GM19397 (cell line): ENCODE measurements at regions not wholly inside any gene's neighbourhood (a gene's known extent, or its start where the extent isn't known, plus 50 kb on each side); places are given as distances from the start of the nearest gene placed in this dataset.

Experiments used
- ATAC-seq: cut with Tn5 transposase; IDR thresholded peaks from one replicate; pipeline ENCODE4 v1.9.1; 2021; ENCODE audit warnings: mild to moderate bottlenecking, moderate library complexity; ENCODE audit not compliant: unreplicated experiment

DNA sequence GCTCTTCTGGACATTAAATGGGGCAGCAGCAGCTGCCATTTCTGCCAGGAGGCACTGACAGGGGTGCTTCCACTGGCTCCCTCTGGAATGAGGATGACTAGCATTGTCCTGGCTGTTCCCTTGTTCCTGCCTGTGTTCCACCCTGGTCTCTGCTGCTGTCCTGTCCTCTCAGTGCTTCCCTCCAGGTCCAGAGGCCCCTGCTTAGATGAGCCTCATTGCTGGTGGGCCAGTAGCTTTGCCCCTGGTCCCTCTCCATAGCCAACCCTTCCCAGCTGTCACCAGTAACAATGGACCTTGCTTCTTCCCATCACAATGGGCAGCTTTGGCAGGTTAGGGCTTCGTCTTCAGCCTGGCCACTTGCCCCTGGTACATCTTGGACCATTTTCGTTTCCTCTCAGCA, 561.1 kb downstream of the TCERG1L start:
- ATAC-seq, result no peak

DNA sequence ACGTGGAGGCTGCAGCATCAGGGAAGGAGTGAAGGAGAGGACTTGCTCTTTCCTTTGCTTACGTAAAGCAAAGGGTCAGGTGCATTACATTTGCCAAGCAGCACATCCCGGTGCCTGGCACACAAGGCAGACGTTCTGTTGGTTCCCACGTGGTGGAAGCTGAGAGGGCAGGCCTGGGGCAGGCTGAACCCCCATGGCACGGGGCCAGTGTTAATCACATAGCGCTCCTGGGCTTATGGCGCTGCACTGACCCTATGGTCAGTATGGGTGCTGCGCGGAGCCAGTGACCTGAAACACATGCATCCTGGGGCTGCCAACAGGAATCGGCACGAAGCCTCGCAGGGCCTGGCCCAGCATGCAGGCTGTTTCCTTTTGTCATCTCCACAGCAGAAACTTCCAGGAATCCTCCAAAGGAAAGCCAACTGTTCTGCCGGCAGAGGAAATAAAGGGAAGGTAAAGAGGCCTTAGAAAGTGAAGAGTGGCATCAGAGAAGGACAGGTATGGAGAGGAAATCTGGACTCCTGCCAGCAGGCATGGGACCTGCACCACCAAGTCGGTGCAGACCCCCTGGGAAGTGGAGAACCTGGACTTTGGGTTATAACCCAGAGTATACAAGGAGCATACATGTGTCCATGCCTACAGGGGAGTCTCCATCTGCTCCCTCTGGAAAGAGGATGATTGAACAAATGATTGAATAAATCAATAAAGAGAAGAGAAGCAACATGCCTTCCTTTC, 560.2 kb downstream of the TCERG1L start:
- ATAC-seq, result no peak

GRCh38 chr10:130751851-130752250, 559.7 kb downstream of the TCERG1L start:
- no peak for ATAC-seq

- no peak for ATAC-seq
Observed at GRCh38 chr10:130756651-130757050, 554.9 kb downstream of the TCERG1L start.

- ATAC-seq, result no peak
Observed at GRCh38 chr10:130757271-130757670, 554.2 kb downstream of the TCERG1L start.

DNA sequence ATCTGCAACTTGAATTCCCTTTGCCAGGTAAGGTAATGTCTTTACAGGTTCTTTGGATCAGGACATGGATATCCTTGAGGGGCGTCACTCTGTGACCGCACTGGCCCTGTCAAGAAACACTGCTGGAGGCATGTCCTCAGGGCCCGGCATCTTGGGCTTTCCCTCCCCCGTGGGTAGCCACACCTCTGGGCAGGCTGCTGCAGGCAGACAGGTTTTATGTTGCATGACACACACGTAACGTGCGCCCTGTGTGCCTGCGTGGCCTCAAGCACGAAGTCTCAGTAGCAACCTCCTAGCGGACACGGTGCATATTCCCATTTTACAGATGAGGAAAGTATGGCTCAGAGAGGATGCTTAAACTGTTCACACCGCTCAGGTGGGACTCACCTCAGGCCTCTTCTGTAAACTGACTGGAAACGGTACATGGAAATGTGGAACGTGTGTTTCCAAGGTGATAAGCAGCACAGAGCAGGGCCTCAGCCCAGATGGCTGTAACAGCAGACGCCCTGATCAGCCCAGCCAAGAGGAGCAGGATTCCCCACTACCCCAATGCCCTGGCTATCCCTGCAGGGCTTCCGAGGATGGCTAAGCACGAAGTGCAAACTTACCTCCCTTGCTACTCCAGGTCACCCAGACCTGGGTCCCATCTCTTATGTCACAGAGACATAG, 553.6 kb downstream of the TCERG1L start:
- no peak for ATAC-seq

GRCh38 chr10:130758529-130758928, 553.0 kb downstream of the TCERG1L start:
- no peak for ATAC-seq

DNA sequence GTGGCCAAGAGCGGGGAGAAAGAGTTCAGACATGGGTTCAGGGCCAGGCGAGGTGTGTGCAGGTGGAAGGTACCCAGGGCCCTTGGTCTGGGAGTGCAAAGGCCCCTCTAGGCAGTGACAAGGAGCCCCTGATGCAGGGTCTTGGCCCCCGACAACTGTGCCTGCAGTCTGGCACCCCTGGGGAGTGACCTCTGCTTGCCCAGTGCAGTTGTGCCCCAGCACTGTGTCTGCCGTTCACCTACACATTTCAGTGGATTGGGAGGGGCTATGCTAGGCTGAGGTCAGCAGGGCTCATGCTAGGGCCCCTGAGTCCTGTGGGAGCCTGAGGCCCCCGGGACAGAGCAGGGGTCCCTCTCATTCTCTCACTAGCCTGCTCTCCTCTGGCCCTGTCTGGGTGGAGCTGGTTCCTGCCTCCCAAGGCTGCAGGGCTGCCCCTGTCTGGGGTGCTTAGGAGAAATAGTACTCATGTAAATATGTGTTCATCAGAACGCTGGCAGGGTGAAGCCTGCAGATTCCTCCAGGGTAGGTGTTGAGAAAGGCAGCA, 550.4 kb downstream of the TCERG1L start:
- no peak for ATAC-seq

DNA sequence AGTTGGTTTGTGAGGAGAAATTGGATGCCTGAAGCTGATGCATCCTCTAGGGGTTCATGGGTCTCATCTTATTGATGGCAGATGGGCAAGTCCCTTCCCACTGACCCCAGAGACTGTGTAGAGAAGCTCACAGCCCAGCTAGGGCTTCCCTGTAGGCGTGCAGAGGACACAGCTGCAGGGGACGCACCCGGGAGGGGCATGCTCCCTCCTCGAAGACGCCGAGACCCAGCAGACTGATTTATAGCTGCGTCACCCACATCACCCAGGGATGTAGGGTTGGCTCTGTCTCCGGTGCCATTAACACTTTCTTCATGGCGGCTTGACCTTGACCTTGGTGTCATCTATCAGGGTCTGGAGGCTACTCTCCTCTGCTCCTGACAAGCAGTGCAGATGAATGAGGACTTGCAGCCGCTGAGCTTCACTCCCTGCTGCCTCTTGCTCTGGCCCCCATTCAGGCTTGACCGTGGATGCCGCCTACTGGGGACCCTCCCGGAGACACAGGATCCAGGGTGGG, 549.7 kb downstream of the TCERG1L start:
- ATAC-seq, result no peak

- ATAC-seq, result no peak
Observed at GRCh38 chr10:130762491-130762890, 549.0 kb downstream of the TCERG1L start.

DNA sequence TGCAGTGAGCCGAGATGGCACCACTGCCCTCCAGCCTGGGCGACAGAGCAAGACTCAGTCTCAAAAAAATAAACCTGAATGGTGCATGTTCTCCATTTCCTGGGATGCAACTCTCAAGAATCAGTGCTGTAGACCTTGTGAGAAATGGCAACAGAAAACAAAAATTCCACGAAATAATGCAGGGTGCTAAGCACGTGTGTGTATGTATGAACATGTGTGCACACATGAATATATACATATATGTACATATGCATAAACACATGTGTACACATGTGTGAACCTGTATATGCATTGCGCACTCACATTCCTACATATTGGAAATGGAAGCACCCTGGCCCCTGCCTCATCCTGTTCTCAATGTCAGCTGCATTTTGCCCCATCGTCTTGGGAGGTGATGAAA, 548.5 kb downstream of the TCERG1L start:
- no peak for ATAC-seq

DNA sequence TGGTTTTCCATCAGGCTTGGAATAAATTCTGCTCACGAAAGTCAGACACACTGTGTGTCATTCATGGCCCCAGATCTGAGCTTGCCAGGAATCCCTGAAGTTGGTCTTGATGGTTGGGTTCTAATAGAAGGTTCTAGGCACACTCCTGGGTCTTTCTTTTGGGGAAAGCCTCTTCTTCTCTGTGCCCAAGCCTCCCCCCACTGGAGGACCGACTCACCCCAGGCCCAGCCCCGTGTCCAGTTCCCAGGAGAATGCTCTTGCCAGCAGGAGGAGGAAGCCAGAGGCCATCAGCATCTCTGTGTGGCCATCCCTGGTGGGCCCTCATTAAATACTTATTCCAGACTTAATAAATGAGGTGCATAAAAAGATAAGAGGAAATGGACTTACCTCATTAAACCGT, 548.0 kb downstream of the TCERG1L start:
- no peak for ATAC-seq

DNA sequence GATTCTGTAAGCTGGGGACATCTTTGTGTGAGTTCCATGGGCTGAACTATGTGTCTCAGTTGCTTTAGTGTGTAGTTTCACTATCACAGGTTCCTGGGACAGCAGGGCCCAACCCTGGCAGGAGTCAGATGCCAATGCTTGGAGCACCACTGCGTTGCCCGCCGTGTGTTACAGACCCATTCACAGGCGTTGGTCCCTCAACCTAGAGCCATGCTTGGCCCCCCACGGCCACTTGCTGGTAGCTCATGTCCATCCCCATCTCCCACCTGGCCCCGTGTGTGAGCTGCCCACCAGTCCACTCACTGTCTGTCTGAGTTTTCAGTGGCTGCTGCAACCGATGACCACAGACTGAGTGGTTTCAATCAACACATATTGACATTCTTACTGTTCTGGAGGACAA, 546.9 kb downstream of the TCERG1L start:
- no peak for ATAC-seq

- no peak for ATAC-seq
Observed at GRCh38 chr10:130766071-130766470, 545.5 kb downstream of the TCERG1L start.

DNA sequence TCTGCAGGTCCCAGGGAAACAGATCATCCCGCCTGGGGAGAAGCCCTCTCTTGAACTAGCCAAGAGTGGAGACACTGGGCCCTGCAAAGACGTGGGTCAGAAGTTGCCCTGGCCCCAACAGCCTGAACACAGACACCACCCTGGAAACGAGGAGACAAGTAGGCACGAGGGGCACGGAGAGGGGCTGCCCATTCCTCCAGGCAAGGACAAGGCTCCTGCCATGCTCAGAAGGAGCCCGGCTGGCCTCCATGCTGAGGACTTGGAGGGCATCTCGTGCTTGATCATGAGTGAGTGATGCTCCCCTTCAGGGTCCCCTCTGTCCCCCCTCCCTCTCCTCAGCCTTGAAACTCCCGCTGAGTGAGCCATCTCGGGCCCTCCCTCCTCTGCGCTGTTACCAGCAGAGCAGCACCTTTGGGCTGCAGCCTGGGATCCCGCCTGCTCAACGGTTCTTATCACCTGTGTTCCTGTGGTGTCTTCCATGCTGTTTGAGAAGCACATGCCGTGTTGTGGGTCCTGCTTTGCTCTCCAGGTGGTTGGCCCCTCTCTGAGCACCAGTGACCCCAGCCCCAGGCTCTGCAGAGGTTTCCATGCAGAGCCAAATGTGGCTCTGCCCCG, 544.3 kb downstream of the TCERG1L start:
- no peak for ATAC-seq

DNA sequence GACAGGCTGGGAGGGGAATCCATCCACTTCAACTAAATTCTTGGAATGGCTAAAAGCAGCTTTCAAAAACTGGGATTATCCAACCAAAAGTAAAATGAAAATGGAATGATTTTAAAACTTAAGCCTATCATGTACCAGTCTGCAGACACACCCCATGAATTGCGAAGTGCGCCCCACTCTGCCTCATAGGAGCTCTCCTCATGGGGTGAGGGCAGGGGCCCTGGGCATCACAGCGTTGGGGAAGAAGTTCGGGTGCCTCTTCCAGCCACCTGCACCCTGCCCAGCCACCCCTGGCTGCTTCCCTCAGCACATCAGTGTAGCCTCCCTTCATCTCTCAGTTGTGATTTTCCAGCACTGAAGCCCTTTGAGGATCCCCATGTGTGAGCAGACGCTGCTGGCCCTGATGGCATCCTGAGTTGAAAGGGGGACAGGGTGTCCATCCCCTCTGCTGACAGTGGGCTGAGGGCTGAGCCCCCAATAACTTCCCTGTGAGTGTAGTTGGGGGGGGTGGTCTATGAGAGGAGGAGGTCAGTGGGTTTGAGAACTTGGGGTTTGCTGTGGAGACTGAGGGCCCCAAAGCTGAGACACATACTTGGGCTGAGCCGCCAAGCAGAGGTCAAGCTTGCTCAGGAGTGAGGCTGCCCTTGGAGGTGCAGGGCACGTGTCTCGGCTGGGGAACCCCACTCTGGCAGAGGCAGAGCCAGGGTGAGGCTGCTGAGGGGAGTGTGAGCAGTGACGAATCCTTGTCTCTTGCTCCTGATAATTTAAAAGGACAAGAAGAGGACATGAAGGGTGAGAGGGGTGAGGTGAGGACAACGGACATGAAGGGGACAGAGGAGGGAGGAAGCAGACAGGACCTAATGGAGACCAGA, 542.1 kb downstream of the TCERG1L start:
- no peak for ATAC-seq

DNA sequence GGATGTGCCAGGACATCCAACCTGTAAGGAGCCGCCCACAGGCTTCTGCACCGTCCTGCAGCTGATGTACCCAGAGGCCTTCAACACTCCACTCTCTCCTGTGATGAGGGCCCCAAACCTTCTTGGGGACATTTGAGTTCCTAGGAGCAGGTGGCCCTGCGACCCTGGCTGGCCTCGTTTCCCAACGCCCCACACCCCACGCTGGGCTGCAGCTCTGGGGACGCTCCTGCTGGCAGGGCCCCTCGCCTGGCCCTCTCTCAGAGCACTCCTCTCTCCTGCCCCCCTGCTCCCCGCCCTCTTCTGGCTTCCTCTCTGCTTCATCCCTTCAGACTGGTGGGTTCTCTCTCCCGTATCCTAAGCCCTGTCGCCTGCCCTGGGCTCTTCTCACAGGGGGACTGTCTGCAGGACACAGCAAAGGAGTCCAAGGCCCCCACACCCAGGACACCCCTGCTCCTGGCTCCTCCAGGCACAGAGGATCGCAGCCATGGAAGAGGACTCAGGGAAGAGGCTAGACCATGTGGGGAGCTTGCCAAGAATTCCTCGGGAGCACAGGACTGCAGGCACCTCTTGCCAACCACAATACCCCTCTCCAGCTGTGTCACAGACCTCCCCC, 541.4 kb downstream of the TCERG1L start:
- ATAC-seq, result no peak

- no peak for ATAC-seq
Observed at GRCh38 chr10:130771491-130771946, 540.0 kb downstream of the TCERG1L start.

- ATAC-seq, result no peak
Observed at GRCh38 chr10:130772056-130772455, 539.5 kb downstream of the TCERG1L start.

DNA sequence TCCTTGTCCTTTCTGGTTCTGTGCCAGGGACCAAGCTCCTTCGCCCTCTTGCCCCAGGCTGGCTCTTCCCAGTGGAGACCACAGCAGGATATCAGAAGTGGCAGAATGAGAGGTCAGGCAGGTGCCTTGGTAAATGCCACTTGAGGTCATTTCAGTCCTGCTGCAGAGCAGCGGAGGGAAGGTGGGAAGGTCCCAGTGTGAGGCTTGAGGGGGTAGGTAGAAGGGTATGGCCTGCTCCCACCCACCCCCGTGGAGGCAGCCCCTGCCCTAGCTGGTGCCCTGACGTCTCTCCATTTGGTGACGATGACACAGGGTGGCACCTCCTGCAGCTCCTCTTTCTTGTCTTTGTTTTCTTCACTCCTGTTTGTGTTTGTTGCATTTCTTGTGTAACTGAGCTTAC, 538.8 kb downstream of the TCERG1L start:
- no peak for ATAC-seq
